ENCODE measurements at regions not wholly inside any gene's neighbourhood (a gene's known extent, or its start where the extent isn't known, plus 50 kb on each side); places are given as distances from the start of the nearest gene placed in this dataset.

DNA sequence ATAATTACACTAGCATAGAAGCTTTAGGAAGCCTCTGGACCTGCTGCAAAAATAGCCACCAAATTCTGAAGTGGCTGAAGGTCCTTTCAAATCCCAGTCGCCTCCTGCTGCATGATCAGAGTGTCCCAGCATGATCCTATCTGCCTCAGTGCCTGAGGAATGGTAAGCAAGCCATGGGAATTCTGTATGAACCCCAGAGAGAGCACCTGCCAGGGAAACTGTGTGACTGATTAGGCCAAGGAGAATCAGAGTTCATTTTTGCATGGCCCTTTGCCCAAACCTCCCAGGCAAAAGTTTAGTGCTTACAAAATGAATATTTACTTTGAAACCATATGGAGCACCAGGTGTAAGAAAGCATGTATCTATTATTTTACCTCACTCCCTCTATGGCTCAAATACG lies 221.4 kb downstream of the ARL4C start:
- Histone ChIP-seq H3K9me3 (replicated peaks; ENCODE audit: control insufficient read depth, insufficient read depth, low read length) (no peaks in the 10 kb centered on the region), H3K4me3 (replicated peaks in 1 of 3; ENCODE audit: insufficient read depth in 1 of 3, low read depth in 1 of 3, low read length in 3 of 3) (no peak overlapping the region), H3K27ac (ENCODE audit: insufficient read depth, low read depth, low read length) (no peak overlapping the region), H3K79me2 (ENCODE audit: control insufficient read depth, insufficient read depth, low read length) (no peaks in the 10 kb centered on the region), H3K4me1 (ENCODE audit: control insufficient read depth, extremely low read depth, insufficient read depth, low read length) (no peaks in the 10 kb centered on the region), H3K36me3 (ENCODE audit: control insufficient read depth in 2 of 2, extremely low read depth in 1 of 2, insufficient read depth in 2 of 2, low read length in 2 of 2) (no peaks in the 10 kb centered on the region), H3K9me1 (replicated peaks; ENCODE audit: control insufficient read depth, extremely low read depth, insufficient read depth, low read length) (no peaks in the 10 kb centered on the region), H2AFZ (ENCODE audit: low read depth, low read length) (no peak overlapping the region), H3K4me2 (ENCODE audit: insufficient read depth, low read length) (no peak overlapping the region), H4K20me1 (replicated peaks; ENCODE audit: control insufficient read depth, extremely low read depth, insufficient read depth, low read length) (no peaks in the 10 kb centered on the region), H3K9ac (replicated peaks; ENCODE audit: extremely low read depth, insufficient read depth, low read length) (no peak overlapping the region), H3K27me3 (ENCODE audit: control insufficient read depth in 2 of 2, insufficient read depth in 2 of 2, low read length in 2 of 2) (peaks cover 0 to 2% of the 10 kb centered on the region in 2 experiments)
- TF ChIP-seq POLR2A (IDR thresholded peaks at IDR 0.05; ENCODE audit: low read depth, low read length) = no peak
- DNase-seq (ENCODE audit: low read depth, low spot score) (no peak), FAIRE-seq (no peak)
- ChIA-PET CTCF (interaction anchor here (1.0 to 2.1 kb wide), 3 partner anchors 13 to 140 kb away, joined by 3 to 9 read pairs (median 4); no protein-coding TSS in a partner anchor), POLR2A (no interaction called here)
- BruUV-seq (replicated peaks) = no TSS peak
- dilution Hi-C loops (cut with MboI; ENCODE audit: extremely low pct_ligation_motif_present, low sequenced_read_pairs) = no loop called here
- intact Hi-C loops (cut with micrococcal nuclease) = no loop called here

DNA sequence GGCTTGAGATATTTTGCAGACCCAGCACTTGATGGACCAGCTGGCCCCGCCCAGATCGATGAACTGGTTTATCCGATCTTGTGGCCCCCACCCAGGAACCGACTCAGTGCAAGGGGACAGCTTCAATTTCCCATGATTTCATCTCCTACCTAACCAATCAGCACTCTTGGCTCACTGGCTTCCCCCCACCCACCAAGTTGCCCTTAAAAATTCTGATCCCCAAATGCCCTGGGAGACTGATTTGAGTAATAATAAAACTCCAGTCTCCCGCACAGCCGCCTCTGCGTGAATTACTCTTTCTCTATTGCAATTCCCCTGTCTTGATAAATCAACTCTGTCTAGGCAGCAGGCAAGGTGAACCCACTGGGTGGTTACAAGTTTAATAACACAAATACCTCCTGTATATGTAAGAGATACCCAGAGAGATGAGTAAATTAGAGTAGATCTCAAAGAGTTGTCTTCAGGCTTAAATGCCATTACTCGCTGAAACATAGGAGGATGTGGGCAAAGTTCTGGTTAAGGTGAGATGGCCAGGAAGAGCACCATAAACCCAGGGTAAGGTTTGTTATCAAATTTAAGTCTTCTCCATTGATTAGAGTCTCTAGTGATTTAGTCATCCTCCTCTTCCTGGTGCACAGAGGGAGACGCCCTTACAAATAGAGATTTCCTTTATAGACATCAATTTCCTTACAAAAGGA lies 222.8 kb downstream of the ARL4C start:
- H3K27ac ChIP-seq (ENCODE audit: insufficient read depth, low read depth, low read length) = no peak overlapping the region
- no peaks in the 10 kb centered on the region for H3K9me1 ChIP-seq (replicated peaks; ENCODE audit: control insufficient read depth, extremely low read depth, insufficient read depth, low read length)
- no peak overlapping the region for H3K4me3 ChIP-seq (replicated peaks in 1 of 3; ENCODE audit: insufficient read depth in 1 of 3, low read depth in 1 of 3, low read length in 3 of 3)
- H3K79me2 ChIP-seq (ENCODE audit: control insufficient read depth, insufficient read depth, low read length) = no peaks in the 10 kb centered on the region
- ChIA-PET POLR2A (no interaction called here), CTCF (no interaction called here)
- BruUV-seq (replicated peaks) = no TSS peak
- H3K9me3 ChIP-seq (replicated peaks; ENCODE audit: control insufficient read depth, insufficient read depth, low read length) = no peaks in the 10 kb centered on the region
- H3K36me3 ChIP-seq (ENCODE audit: control insufficient read depth in 2 of 2, extremely low read depth in 1 of 2, insufficient read depth in 2 of 2, low read length in 2 of 2) = no peaks in the 10 kb centered on the region
- H3K4me1 ChIP-seq (ENCODE audit: control insufficient read depth, extremely low read depth, insufficient read depth, low read length) = no peaks in the 10 kb centered on the region
- intact Hi-C loops (cut with micrococcal nuclease) = no loop called here
- H3K4me2 ChIP-seq (ENCODE audit: insufficient read depth, low read length) = no peak overlapping the region
- no peaks in the 10 kb centered on the region for H3K27me3 ChIP-seq (ENCODE audit: control insufficient read depth in 2 of 2, insufficient read depth in 2 of 2, low read length in 2 of 2)
- no peak overlapping the region for H3K9ac ChIP-seq (replicated peaks; ENCODE audit: extremely low read depth, insufficient read depth, low read length)
- no peaks in the 10 kb centered on the region for H4K20me1 ChIP-seq (replicated peaks; ENCODE audit: control insufficient read depth, extremely low read depth, insufficient read depth, low read length)
- TF ChIP-seq JUN (IDR thresholded peaks at IDR 0.05; ENCODE audit: borderline replicate concordance, insufficient read depth, insufficient read length, low read depth) = no peak
- dilution Hi-C loops (cut with MboI; ENCODE audit: extremely low pct_ligation_motif_present, low sequenced_read_pairs) = no loop called here
- FAIRE-seq (no peak), DNase-seq (ENCODE audit: low read depth, low spot score) (no peak)
- H2AFZ ChIP-seq (ENCODE audit: low read depth, low read length) = no peak overlapping the region
